Gastroesophageal sphincter (tissue), 3 donors: ENCODE measurements at regions not wholly inside any gene's neighbourhood (a gene's known extent, or its start where the extent isn't known, plus 50 kb on each side); places are given as distances from the start of the nearest gene placed in this dataset.

ENCODE experiments used
- CTCF ChIP-seq, 4 experiments: fragments of 200-600 bp in 2 of 4; fragments of 450-650 bp in 2 of 4; sonication (generic) in 1 of 4; IDR thresholded peaks; one replicate each; pipeline ENCODE4 v1.5.1; 2017 to 2019; ENCODE audit warnings: antibody characterized with exemption in 4 of 4, mild to moderate bottlenecking in 2 of 4, moderate library complexity in 2 of 4
- EP300 ChIP-seq: sonication (generic); formaldehyde crosslinking; IDR thresholded peaks from one replicate; pipeline ENCODE4 v1.6.1; 2017; ENCODE audit warnings: antibody characterized with exemption, mild to moderate bottlenecking
- POLR2AphosphoS5 ChIP-seq: sonication (generic); formaldehyde crosslinking; IDR thresholded peaks from one replicate; pipeline ENCODE4 v1.6.1; 2017; ENCODE audit warnings: antibody characterized with exemption

DNA sequence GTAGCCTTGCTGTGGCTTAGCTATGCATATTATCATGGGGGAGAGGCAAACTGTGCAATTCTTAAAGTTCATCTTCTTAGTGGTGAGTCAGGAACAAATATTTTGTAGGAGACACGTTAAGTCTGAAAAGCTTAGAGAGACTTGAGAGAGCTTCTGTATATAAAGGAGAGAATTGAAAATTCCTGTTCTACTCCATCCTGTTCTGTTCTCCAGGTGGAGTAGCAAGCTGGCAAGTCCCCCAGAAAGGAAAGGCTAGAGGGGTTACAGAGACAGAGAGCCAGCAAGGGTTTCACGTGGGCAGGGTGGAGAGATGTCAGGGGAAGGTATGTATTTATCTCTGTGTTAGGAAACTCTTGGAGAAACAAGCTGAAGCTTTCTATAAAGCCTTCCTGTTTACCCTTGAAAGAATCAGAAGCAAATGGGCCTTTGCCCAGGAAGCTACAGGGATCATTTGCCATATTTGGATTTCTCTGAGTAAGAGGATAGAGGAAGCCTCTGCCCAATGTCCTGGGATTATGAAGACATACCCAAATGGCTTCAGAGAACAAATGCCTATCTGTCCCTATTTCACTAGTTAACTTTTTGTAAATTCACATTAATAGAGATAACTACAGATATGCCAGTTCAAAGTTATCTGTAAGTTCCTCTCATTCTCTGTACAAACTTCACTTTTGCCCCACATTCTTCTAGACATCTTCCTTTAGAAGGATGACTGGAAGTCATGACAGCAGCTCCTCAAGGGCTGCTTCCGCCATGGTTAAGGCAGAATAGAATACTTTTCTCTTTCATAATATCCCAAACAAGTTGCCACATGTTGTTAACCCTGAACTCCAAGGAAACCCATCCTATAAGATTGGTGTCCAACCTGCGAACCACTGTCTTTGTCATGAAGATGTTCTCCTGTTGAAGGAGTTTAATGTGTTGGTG is 126.7 kb upstream of the NEDD9 start:
- TF ChIP-seq CTCF (IDR thresholded peaks at IDR 0.05) (no peak), EP300 (no peak), POLR2AphosphoS5 (no peak)
